ENCODE measurements at regions not wholly inside any gene's neighbourhood (a gene's known extent, or its start where the extent isn't known, plus 50 kb on each side); places are given as distances from the start of the nearest gene placed in this dataset.

GRCh38 chr1:172930142-172930541 is 120.6 kb downstream of the TNFSF18 start:
- TF ChIP-seq RARB (CRISPR knock-in tag; IDR thresholded peaks at IDR 0.05): peak; percentile 93
- no peak for TF ChIP-seq ZNF70 (CRISPR knock-in tag; IDR thresholded peaks at IDR 0.05)
- TF ChIP-seq PATZ1 (CRISPR knock-in tag; IDR thresholded peaks at IDR 0.05; ENCODE audit: borderline replicate concordance): peak; percentile 82; the same call in 1 of the 2 replicates
- no peak for TF ChIP-seq CSRNP3 (CRISPR knock-in tag; IDR thresholded peaks at IDR 0.05)
- TF ChIP-seq CREB5 (CRISPR knock-in tag; IDR thresholded peaks at IDR 0.05; ENCODE audit: low read depth): no peak
- no peak for TF ChIP-seq TCF4 (CRISPR knock-in tag; IDR thresholded peaks at IDR 0.05; ENCODE audit: borderline replicate concordance)
- TF ChIP-seq BACH2 (CRISPR knock-in tag; IDR thresholded peaks at IDR 0.05; ENCODE audit: borderline replicate concordance): no peak
